ENCODE measurements at regions not wholly inside any gene's neighbourhood (a gene's known extent, or its start where the extent isn't known, plus 50 kb on each side); places are given as distances from the start of the nearest gene placed in this dataset.
"Not testable (repeated sequence)": the region's sequence is repeated elsewhere in the genome, so short reads cannot be mapped to it uniquely, and the experiment has no call there.

- DNase-seq, result no peak
Observed at GRCh38 chr13:73661687-73662425, 472.3 kb downstream of the KLF12 start.

GRCh38 chr13:73661066-73661465, 473.1 kb downstream of the KLF12 start:
- no peak for DNase-seq

GRCh38 chr13:73658639-73659038, 475.6 kb downstream of the KLF12 start:
- DNase-seq, result no peak

GRCh38 chr13:73657821-73658540, 476.2 kb downstream of the KLF12 start:
- peak; percentile 78 for DNase-seq

GRCh38 chr13:73656863-73657262, 477.3 kb downstream of the KLF12 start:
- no peak for DNase-seq

GRCh38 chr13:73653688-73654087, 480.5 kb downstream of the KLF12 start:
- no peak for DNase-seq

GRCh38 chr13:73647417-73647816, 486.8 kb downstream of the KLF12 start:
- no peak for DNase-seq

GRCh38 chr13:73640476-73641179, 493.6 kb downstream of the KLF12 start:
- not testable (repeated sequence) for DNase-seq

- DNase-seq, result no peak
Observed at GRCh38 chr13:73635166-73635787, 498.9 kb downstream of the KLF12 start.

- DNase-seq, result no peak
Observed at GRCh38 chr13:73633817-73634460, 500.3 kb downstream of the KLF12 start.

GRCh38 chr13:73631411-73631810, 502.8 kb downstream of the KLF12 start:
- DNase-seq, result no peak

- DNase-seq, result no peak
Observed at GRCh38 chr13:73625562-73626339, 508.5 kb downstream of the KLF12 start.

GRCh38 chr13:73623281-73623680, 510.9 kb downstream of the KLF12 start:
- no peak for DNase-seq

GRCh38 chr13:73622381-73622780, 511.8 kb downstream of the KLF12 start:
- no peak for DNase-seq

GRCh38 chr13:73618275-73618865, 515.8 kb downstream of the KLF12 start:
- no peak for DNase-seq

GRCh38 chr13:73616861-73617260, 517.3 kb downstream of the KLF12 start:
- DNase-seq, result no peak

- no peak for DNase-seq
Observed at GRCh38 chr13:73610799-73611592, 523.2 kb downstream of the KLF12 start.

GRCh38 chr13:73608711-73609485, 525.3 kb downstream of the KLF12 start:
- peak; percentile 91 for DNase-seq

GRCh38 chr13:73608157-73608516, 526.1 kb downstream of the KLF12 start:
- DNase-seq, result peak; percentile 94

Data from DMS79 (cell line).